Mesendoderm (in vitro differentiated cells): ENCODE measurements at regions not wholly inside any gene's neighbourhood (a gene's known extent, or its start where the extent isn't known, plus 50 kb on each side); places are given as distances from the start of the nearest gene placed in this dataset.

Experiments used
- DNase-seq: peaks from one replicate; pipeline ENCODE4 v3.0.0; 2013
- H2AK5ac ChIP-seq: 2 replicates; pipeline ENCODE4 v1.6.1; 2013; ENCODE audit warnings: low read length, inconsistent platforms
- H2BK120ac ChIP-seq: 2 replicates; pipeline ENCODE4 v1.6.1; 2013; ENCODE audit warnings: low read depth, mild to moderate bottlenecking, low read length, moderate library complexity, mixed read lengths
- H2BK15ac ChIP-seq: replicated peaks from 2 replicates; pipeline ENCODE4 v1.6.1; 2013; ENCODE audit warnings: low read depth, mild to moderate bottlenecking, moderate library complexity
- H2BK5ac ChIP-seq: 2 replicates; pipeline ENCODE4 v1.6.1; 2013; ENCODE audit warnings: low read length, inconsistent platforms
- H3K18ac ChIP-seq: 2 replicates; pipeline ENCODE4 v1.6.1; 2013; ENCODE audit warnings: mild to moderate bottlenecking, low read length, mixed read lengths
- H3K23ac ChIP-seq: one replicate; pipeline ENCODE4 v1.6.1; 2013; ENCODE audit warnings: low read length
- H3K27ac ChIP-seq: 2 replicates; pipeline ENCODE4 v1.5.1; 2013; ENCODE audit warnings: low read depth, mild to moderate bottlenecking, inconsistent platforms, low read length, moderate library complexity
- H3K27me3 ChIP-seq: 2 replicates; pipeline ENCODE4 v1.6.1; 2013; ENCODE audit warnings: low read length, control low read depth, mild to moderate bottlenecking, inconsistent platforms; ENCODE audit not compliant: insufficient read depth, poor library complexity
- H3K36me3 ChIP-seq: 2 replicates; pipeline ENCODE4 v1.6.1; 2013; ENCODE audit warnings: low read length, inconsistent platforms; ENCODE audit not compliant: control insufficient read depth, insufficient read depth
- H3K4ac ChIP-seq: one replicate; pipeline ENCODE4 v1.6.1; 2013; ENCODE audit warnings: low read depth, mild to moderate bottlenecking, low read length, moderate library complexity
- H3K4me1 ChIP-seq: 2 replicates; pipeline ENCODE4 v1.6.1; 2013; ENCODE audit warnings: low read depth, low read length, inconsistent platforms; ENCODE audit not compliant: control insufficient read depth
- H3K4me2 ChIP-seq: 2 replicates; pipeline ENCODE4 v1.6.1; 2013; ENCODE audit warnings: low read length
- H3K4me3 ChIP-seq: 2 replicates; pipeline ENCODE4 v1.5.1; 2013; ENCODE audit warnings: mild to moderate bottlenecking, low read length
- H3K56ac ChIP-seq: one replicate; pipeline ENCODE4 v1.6.1; 2013; ENCODE audit warnings: low read length
- H3K79me1 ChIP-seq: 2 replicates; pipeline ENCODE4 v1.6.1; 2013; ENCODE audit warnings: low read length, inconsistent platforms
- H3K79me2 ChIP-seq: 2 replicates; pipeline ENCODE4 v1.6.1; 2013; ENCODE audit warnings: mild to moderate bottlenecking, low read length; ENCODE audit not compliant: control insufficient read depth, insufficient read depth
- H3K9ac ChIP-seq: 2 replicates; pipeline ENCODE4 v1.6.1; 2013; ENCODE audit warnings: low read length, inconsistent platforms
- H4K5ac ChIP-seq: one replicate; pipeline ENCODE4 v1.6.1; 2013; ENCODE audit warnings: low read length
- H4K8ac ChIP-seq: one replicate; pipeline ENCODE4 v1.6.1; 2013; ENCODE audit warnings: low read depth, mild to moderate bottlenecking, control low read depth, low read length, moderate library complexity
- WGBS: extraction: QIAGEN DNeasy Blood & Tissue Kit; methylation state at CpG from one replicate; pipeline ENCODE4 v1.1.7; 2013; ENCODE audit warnings: low lambda C conversion rate, missing lambda C conversion rate; ENCODE audit not compliant: insufficient coverage; ENCODE audit errors: extremely low coverage; 5-methylcytosine and 5-hydroxymethylcytosine counted together

DNA sequence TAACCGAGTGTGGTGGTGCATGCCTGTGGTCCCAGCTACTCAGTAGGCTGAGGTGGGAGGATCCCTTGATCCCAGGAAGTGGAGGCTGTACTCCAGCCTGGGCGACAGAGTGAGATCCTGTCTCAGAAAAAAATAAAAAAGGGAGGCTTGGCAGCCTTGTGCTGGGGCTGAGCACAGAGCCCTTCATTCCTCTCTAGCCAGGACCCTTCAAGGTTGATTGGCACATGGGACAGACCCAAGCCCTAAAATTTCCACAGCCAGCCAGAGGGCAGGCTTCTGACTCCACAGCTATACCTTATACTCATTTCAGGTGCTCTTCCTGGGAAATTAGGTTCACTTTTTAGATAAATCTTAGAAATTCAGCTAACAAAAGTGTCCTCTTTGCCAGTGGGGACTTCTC, 553.0 kb upstream of the CPEB2 start:
- H3K18ac ChIP-seq = no peak overlapping the region
- no peak overlapping the region for H4K8ac ChIP-seq
- no peak overlapping the region for H3K9ac ChIP-seq
- no peak for DNase-seq
- H2BK120ac ChIP-seq = no peak overlapping the region
- H3K4me2 ChIP-seq = no peak overlapping the region
- H3K4ac ChIP-seq = no peak overlapping the region
- H3K23ac ChIP-seq = no peak overlapping the region
- no peak overlapping the region for H3K27ac ChIP-seq
- no peak overlapping the region for H2BK5ac ChIP-seq
- no peaks in the 10 kb centered on the region for H3K36me3 ChIP-seq
- no peak overlapping the region for H4K5ac ChIP-seq
- no peak overlapping the region for H3K56ac ChIP-seq
- WGBS = no CpG with 5 or more reads among the region's 2 CpGs
- no peak overlapping the region for H3K4me3 ChIP-seq
- H2AK5ac ChIP-seq = no peak overlapping the region
- H2BK15ac ChIP-seq = no peak overlapping the region
- H3K79me1 ChIP-seq = no peaks in the 10 kb centered on the region
- H3K27me3 ChIP-seq = no peaks in the 10 kb centered on the region
- no peaks in the 10 kb centered on the region for H3K79me2 ChIP-seq
- no peaks in the 10 kb centered on the region for H3K4me1 ChIP-seq

DNA sequence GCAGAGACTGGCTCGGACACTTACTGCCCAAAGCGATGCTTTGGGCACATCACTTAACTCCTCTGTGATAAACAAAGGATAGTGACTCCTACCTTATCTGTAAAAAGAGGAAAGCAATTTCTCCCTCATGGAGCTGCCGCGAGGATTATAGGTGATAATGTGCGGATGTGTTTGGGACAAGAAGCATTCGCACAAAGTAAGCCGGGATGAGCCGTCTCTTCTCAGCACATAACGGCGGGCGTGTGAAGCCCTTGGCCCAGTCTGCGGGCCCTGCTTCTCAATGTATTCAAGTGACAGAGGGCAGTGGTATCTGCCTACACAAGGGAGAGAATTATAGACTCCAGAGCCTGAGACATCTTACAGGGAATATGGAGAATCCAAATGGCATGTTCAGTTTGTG, 550.3 kb upstream of the CPEB2 start:
- Histone ChIP-seq H3K4me2 (no peak overlapping the region), H2AK5ac (no peak overlapping the region), H3K56ac (no peak overlapping the region), H3K79me1 (no peaks in the 10 kb centered on the region), H4K8ac (no peak overlapping the region), H3K4me1 (no peaks in the 10 kb centered on the region), H3K4ac (no peak overlapping the region), H3K79me2 (no peaks in the 10 kb centered on the region), H3K18ac (no peak overlapping the region), H3K4me3 (no peak overlapping the region), H3K36me3 (no peaks in the 10 kb centered on the region), H3K27me3 (no peaks in the 10 kb centered on the region), H2BK5ac (no peak overlapping the region), H2BK15ac (no peak overlapping the region), H3K27ac (no peak overlapping the region), H3K23ac (no peak overlapping the region), H2BK120ac (no peak overlapping the region), H4K5ac (no peak overlapping the region), H3K9ac (no peak overlapping the region)
- peak; percentile 26 for DNase-seq
- WGBS = no CpG with 5 or more reads among the region's 12 CpGs

DNA sequence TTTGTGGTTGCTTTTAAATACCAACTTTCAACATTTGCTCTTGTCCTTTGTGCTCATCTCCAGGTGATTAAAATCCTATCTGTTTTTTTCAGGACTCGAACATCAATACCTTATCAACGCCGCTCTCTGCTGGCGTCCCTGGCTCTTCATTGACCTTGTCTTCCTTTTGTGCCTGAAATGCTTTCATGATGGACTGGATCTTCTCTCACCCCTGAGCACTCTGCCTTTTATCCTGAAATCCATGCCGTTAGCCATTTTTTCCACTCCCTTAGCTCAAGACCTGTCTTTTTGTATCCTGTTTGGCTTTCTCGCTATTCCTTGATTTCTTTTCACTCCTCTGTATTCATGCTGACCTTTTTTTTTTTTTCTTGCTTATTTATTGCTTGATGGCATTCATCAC, 549.5 kb upstream of the CPEB2 start:
- Histone ChIP-seq H3K4me3 (no peak overlapping the region), H3K56ac (no peak overlapping the region), H3K79me1 (no peaks in the 10 kb centered on the region), H2BK15ac (no peak overlapping the region), H3K27me3 (no peaks in the 10 kb centered on the region), H3K9ac (no peak overlapping the region), H3K18ac (no peak overlapping the region), H3K27ac (no peak overlapping the region), H3K36me3 (no peaks in the 10 kb centered on the region), H4K5ac (no peak overlapping the region), H3K4me1 (no peaks in the 10 kb centered on the region), H3K4me2 (no peak overlapping the region), H2BK120ac (no peak overlapping the region), H3K79me2 (no peaks in the 10 kb centered on the region), H3K23ac (no peak overlapping the region), H3K4ac (no peak overlapping the region), H2BK5ac (no peak overlapping the region), H2AK5ac (no peak overlapping the region), H4K8ac (no peak overlapping the region)
- no CpG with 5 or more reads among the region's 6 CpGs for WGBS
- peak; percentile 42 for DNase-seq

DNA sequence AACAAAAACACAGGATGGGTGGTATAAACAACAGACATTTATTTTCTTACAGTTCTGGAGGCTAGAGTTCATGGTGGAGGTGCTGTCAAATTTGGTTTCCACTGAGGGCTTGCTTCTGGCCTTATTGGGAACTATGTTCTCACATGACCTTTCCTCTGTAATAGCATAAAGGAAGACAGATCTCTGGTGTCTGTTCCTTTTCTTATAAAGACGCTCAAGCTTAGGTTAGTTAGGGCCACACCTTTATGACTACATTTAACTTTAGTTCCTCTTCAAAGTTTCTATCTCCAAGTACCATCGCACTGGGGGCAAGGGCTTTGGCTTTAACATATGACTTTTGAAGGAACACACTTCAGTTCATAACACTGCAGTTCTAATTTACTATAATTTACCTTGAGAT, 543.8 kb upstream of the CPEB2 start:
- Histone ChIP-seq H3K27me3 (no peaks in the 10 kb centered on the region), H4K5ac (no peak overlapping the region), H3K79me1 (no peaks in the 10 kb centered on the region), H3K9ac (no peak overlapping the region), H3K27ac (no peak overlapping the region), H3K36me3 (no peaks in the 10 kb centered on the region), H2BK5ac (no peak overlapping the region), H3K79me2 (no peaks in the 10 kb centered on the region), H3K4me3 (no peak overlapping the region), H3K23ac (no peak overlapping the region), H3K4me2 (no peak overlapping the region), H3K4ac (no peak overlapping the region), H3K4me1 (no peaks in the 10 kb centered on the region), H4K8ac (no peak overlapping the region), H3K56ac (no peak overlapping the region), H3K18ac (no peak overlapping the region), H2BK120ac (no peak overlapping the region), H2BK15ac (no peak overlapping the region), H2AK5ac (no peak overlapping the region)
- no CpG with 5 or more reads among the region's 2 CpGs for WGBS
- no peak for DNase-seq

DNA sequence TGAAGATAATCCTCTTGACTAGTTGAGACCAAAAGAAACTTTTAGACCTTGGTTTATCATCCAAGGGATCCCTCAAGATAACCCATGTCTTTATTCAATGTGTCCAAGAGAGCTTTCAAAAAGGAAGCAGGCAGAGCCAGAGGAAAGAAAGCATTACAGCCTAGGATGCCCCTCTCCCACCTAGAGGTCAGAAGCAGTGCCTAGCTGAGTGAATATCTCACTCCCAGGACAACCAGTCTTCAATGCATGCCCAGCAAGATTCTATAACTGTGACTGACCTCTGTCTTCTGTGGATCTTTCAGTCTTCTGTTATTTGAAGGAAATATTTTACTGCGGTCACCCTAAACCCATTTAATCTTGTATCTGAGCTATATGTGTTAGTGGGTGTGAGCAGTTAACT, 537.2 kb upstream of the CPEB2 start:
- Histone ChIP-seq H2BK15ac (no peak overlapping the region), H3K36me3 (no peaks in the 10 kb centered on the region), H2AK5ac (no peak overlapping the region), H2BK120ac (no peak overlapping the region), H3K56ac (no peak overlapping the region), H3K4me3 (no peak overlapping the region), H3K4ac (no peak overlapping the region), H3K79me1 (no peaks in the 10 kb centered on the region), H3K18ac (no peak overlapping the region), H3K27ac (no peak overlapping the region), H3K23ac (no peak overlapping the region), H3K9ac (no peak overlapping the region), H3K4me2 (no peak overlapping the region), H4K8ac (no peak overlapping the region), H3K27me3 (no peaks in the 10 kb centered on the region), H3K4me1 (no peaks in the 10 kb centered on the region), H2BK5ac (no peak overlapping the region), H4K5ac (no peak overlapping the region), H3K79me2 (no peaks in the 10 kb centered on the region)
- no peak for DNase-seq
- no CpG with 5 or more reads among the region's 1 CpG for WGBS

DNA sequence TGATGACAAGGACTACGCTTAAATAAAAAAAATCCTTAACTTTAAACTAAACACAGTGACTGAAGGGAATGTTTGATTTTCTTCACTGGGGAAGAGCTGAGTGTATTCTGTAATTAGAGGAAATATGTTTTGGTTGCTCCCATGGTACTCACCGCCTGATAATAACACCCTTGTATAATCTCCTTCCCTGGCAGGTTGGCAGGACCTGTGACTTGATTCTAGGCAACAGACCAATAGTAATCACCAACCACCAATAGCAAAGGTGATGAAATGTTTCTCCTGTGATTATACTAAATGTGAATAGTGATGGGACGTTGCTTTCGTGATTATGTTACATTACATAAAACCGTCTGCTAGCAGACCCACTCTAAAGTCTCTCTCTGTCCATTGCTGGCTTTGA, 536.8 kb upstream of the CPEB2 start:
- DNase-seq = no peak
- no peak overlapping the region for H3K23ac ChIP-seq
- no peak overlapping the region for H3K4me2 ChIP-seq
- H2BK5ac ChIP-seq = no peak overlapping the region
- no peaks in the 10 kb centered on the region for H3K36me3 ChIP-seq
- no peak overlapping the region for H2BK120ac ChIP-seq
- no peak overlapping the region for H3K56ac ChIP-seq
- no peaks in the 10 kb centered on the region for H3K27me3 ChIP-seq
- no peak overlapping the region for H3K4me3 ChIP-seq
- no peak overlapping the region for H2AK5ac ChIP-seq
- no peaks in the 10 kb centered on the region for H3K4me1 ChIP-seq
- no peak overlapping the region for H3K18ac ChIP-seq
- WGBS = no CpG with 5 or more reads among the region's 5 CpGs
- no peak overlapping the region for H3K9ac ChIP-seq
- no peak overlapping the region for H3K4ac ChIP-seq
- no peak overlapping the region for H4K5ac ChIP-seq
- H3K79me2 ChIP-seq = no peaks in the 10 kb centered on the region
- no peak overlapping the region for H4K8ac ChIP-seq
- H2BK15ac ChIP-seq = no peak overlapping the region
- no peaks in the 10 kb centered on the region for H3K79me1 ChIP-seq
- H3K27ac ChIP-seq = no peak overlapping the region
